NT2/D1 (cell line): ENCODE measurements at regions not wholly inside any gene's neighbourhood (a gene's known extent, or its start where the extent isn't known, plus 50 kb on each side); places are given as distances from the start of the nearest gene placed in this dataset.

Experiments used
- SUZ12 ChIP-seq: IDR thresholded peaks from 2 replicates; pipeline ENCODE4 v1.6.1; 2011; ENCODE audit not compliant: insufficient read length, insufficient read depth; ENCODE audit errors: extremely low read depth
- ZNF274 ChIP-seq: IDR thresholded peaks from 2 replicates; pipeline ENCODE4 v1.6.1; 2011; ENCODE audit warnings: mild to moderate bottlenecking, low read depth, low read length

DNA sequence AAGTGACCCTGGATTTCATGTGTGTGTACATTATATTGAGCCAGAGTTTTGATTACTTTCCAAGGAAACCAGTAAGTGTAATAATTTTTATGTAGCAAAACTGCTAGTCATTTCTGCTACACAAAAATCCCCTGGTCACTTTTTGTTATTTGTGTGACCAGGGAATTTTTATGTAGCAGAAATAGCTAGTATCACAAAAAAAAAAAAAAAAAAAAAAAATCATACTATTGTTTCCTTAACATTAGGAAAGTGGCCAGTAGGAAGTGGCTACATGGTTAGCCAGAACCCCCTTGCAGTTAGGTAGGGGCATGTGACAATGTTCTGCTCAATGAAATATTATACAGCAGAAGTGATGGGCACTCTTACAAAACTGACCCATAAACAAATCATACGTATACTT is 434.0 kb upstream of the BTBD3 start:
- TF ChIP-seq SUZ12: no peak
- TF ChIP-seq ZNF274: no peak
